Uterus (tissue), 2 donors: ENCODE measurements at regions not wholly inside any gene's neighbourhood (a gene's known extent, or its start where the extent isn't known, plus 50 kb on each side); places are given as distances from the start of the nearest gene placed in this dataset.
"Not testable (repeated sequence)": the region's sequence is repeated elsewhere in the genome, so short reads cannot be mapped to it uniquely, and the experiment has no call there.

Experiments
- POLR2A ChIP-seq, 2 donors: fragments of 450-650 bp; IDR thresholded peaks; one replicate each; pipeline ENCODE4 v1.6.1; 2016; ENCODE audit warnings: antibody characterized with exemption in 2 of 2, mild to moderate bottlenecking in 1 of 2, moderate library complexity in 1 of 2
- TF ChIP-seq, protein P1 (sequence below), 4 experiments: fragments of 200-600 bp in 2 of 4; fragments of 450-650 bp in 2 of 4; sonication (generic) in 2 of 4; IDR thresholded peaks; one replicate each; pipeline ENCODE4 v1.5.1; 2016 to 2019; ENCODE audit warnings: antibody characterized with exemption in 4 of 4, mild to moderate bottlenecking in 2 of 4, moderate library complexity in 1 of 4

DNA sequence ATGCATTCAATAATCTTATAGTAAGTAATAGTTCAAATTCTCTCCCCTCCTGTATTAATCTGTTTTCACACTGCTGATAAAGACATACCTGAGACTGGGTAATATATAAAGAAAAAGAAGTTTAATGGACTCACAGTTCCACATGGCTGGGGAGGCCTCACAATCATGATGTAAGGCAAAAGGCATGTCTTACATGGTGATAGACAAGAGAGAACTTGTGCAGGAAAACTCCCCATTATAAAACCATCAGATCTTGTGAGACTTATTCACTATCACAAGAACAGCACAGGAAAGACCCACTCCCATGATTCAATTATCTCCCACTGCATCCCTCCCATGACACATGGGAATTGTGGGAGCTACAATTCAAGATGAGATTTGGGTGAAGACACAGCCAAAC, 199.9 kb upstream of the PCSK5 start:
- TF ChIP-seq, protein P1, sequence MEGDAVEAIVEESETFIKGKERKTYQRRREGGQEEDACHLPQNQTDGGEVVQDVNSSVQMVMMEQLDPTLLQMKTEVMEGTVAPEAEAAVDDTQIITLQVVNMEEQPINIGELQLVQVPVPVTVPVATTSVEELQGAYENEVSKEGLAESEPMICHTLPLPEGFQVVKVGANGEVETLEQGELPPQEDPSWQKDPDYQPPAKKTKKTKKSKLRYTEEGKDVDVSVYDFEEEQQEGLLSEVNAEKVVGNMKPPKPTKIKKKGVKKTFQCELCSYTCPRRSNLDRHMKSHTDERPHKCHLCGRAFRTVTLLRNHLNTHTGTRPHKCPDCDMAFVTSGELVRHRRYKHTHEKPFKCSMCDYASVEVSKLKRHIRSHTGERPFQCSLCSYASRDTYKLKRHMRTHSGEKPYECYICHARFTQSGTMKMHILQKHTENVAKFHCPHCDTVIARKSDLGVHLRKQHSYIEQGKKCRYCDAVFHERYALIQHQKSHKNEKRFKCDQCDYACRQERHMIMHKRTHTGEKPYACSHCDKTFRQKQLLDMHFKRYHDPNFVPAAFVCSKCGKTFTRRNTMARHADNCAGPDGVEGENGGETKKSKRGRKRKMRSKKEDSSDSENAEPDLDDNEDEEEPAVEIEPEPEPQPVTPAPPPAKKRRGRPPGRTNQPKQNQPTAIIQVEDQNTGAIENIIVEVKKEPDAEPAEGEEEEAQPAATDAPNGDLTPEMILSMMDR (IDR thresholded peaks at IDR 0.05) = not testable (repeated sequence)
- TF ChIP-seq POLR2A (IDR thresholded peaks at IDR 0.05) = not testable (repeated sequence)
